H9 (cell line): ENCODE measurements at regions not wholly inside any gene's neighbourhood (a gene's known extent, or its start where the extent isn't known, plus 50 kb on each side); places are given as distances from the start of the nearest gene placed in this dataset.

Experiments used
- DNase-seq: peaks from one replicate; pipeline ENCODE4 v3.0.0-alpha.2; 2017
- H2AFZ ChIP-seq: one replicate; pipeline ENCODE4 v1.6.1; 2013; ENCODE audit warnings: mild to moderate bottlenecking, low read length, control low read depth, moderate library complexity
- H2AK5ac ChIP-seq: 2 replicates; pipeline ENCODE4 v1.6.1; 2013; ENCODE audit warnings: low read length, control low read depth, mixed read lengths; ENCODE audit not compliant: insufficient read length
- H2BK120ac ChIP-seq: one replicate; pipeline ENCODE4 v1.6.1; 2013; ENCODE audit warnings: low read depth, mild to moderate bottlenecking, low read length, control low read depth, inconsistent platforms; ENCODE audit not compliant: poor library complexity, severe bottlenecking
- H2BK12ac ChIP-seq: 2 replicates; pipeline ENCODE4 v1.6.1; 2013; ENCODE audit warnings: low read length, control low read depth, mixed read lengths, low read depth; ENCODE audit not compliant: insufficient read length
- H2BK15ac ChIP-seq: 2 replicates; pipeline ENCODE4 v1.6.1; 2013; ENCODE audit warnings: low read depth, low read length, control low read depth
- H2BK20ac ChIP-seq: one replicate; pipeline ENCODE4 v1.6.1; 2013; ENCODE audit warnings: low read depth, mild to moderate bottlenecking, low read length, control low read depth, inconsistent platforms; ENCODE audit not compliant: poor library complexity, severe bottlenecking
- H2BK5ac ChIP-seq: 2 replicates; pipeline ENCODE4 v1.6.1; 2013; ENCODE audit warnings: low read length, control low read depth, mixed read lengths; ENCODE audit not compliant: insufficient read length
- H3K14ac ChIP-seq: 2 replicates; pipeline ENCODE4 v1.6.1; 2013; ENCODE audit warnings: low read length, control low read depth; ENCODE audit not compliant: insufficient read depth
- H3K18ac ChIP-seq: 2 replicates; pipeline ENCODE4 v1.6.1; 2013; ENCODE audit warnings: low read depth, mild to moderate bottlenecking, mixed read lengths, low read length, control low read depth; ENCODE audit not compliant: insufficient read length
- H3K23ac ChIP-seq: 2 replicates; pipeline ENCODE4 v1.6.1; 2013; ENCODE audit warnings: low read length, control low read depth, mixed read lengths, low read depth; ENCODE audit not compliant: insufficient read length
- H3K23me2 ChIP-seq: 2 replicates; pipeline ENCODE4 v1.6.1; 2013; ENCODE audit warnings: low read depth, mild to moderate bottlenecking, mixed read lengths, low read length, control low read depth; ENCODE audit not compliant: insufficient read length, poor library complexity, severe bottlenecking
- H3K27ac ChIP-seq: 2 replicates; pipeline ENCODE4 v1.5.1; 2013; ENCODE audit warnings: low read length, control low read depth, mixed read lengths, low read depth; ENCODE audit not compliant: insufficient read length
- H3K27me3 ChIP-seq: 2 replicates; pipeline ENCODE4 v1.6.1; 2013; ENCODE audit warnings: low read length, control low read depth, inconsistent platforms; ENCODE audit not compliant: insufficient read depth
- H3K4ac ChIP-seq: 2 replicates; pipeline ENCODE4 v1.6.1; 2013; ENCODE audit warnings: low read depth, mild to moderate bottlenecking, control low read depth, inconsistent platforms, low read length, moderate library complexity
- H3K4me1 ChIP-seq: 2 replicates; pipeline ENCODE4 v1.6.1; 2013; ENCODE audit warnings: low read length, control low read depth, inconsistent platforms; ENCODE audit not compliant: insufficient read depth
- H3K4me2 ChIP-seq: 2 replicates; pipeline ENCODE4 v1.6.1; 2013; ENCODE audit warnings: low read length, control low read depth, mixed read lengths; ENCODE audit not compliant: insufficient read length, insufficient read depth
- H3K56ac ChIP-seq: 2 replicates; pipeline ENCODE4 v1.6.1; 2013; ENCODE audit warnings: low read depth, mild to moderate bottlenecking, mixed read lengths, low read length, control low read depth; ENCODE audit not compliant: insufficient read length
- H3K79me1 ChIP-seq: 2 replicates; pipeline ENCODE4 v1.6.1; 2013; ENCODE audit warnings: low read depth, mild to moderate bottlenecking, moderate library complexity, low read length, control low read depth, inconsistent platforms; ENCODE audit not compliant: insufficient read depth, poor library complexity, severe bottlenecking
- H3K79me2 ChIP-seq: 2 replicates; pipeline ENCODE4 v1.6.1; 2013; ENCODE audit warnings: low read length, control low read depth, inconsistent platforms; ENCODE audit not compliant: insufficient read depth
- H3K9ac ChIP-seq: 2 replicates; pipeline ENCODE4 v1.6.1; 2013; ENCODE audit warnings: low read length, control low read depth, mixed read lengths; ENCODE audit not compliant: insufficient read length; ENCODE audit errors: extremely low read depth
- H3K9me3 ChIP-seq: one replicate; pipeline ENCODE4 v1.6.1; 2013; ENCODE audit warnings: low read depth, low read length, inconsistent platforms; ENCODE audit not compliant: control insufficient read depth
- H3T11ph ChIP-seq: one replicate; pipeline ENCODE4 v1.6.1; 2013; ENCODE audit warnings: mild to moderate bottlenecking, low read length, control low read depth, inconsistent platforms
- H4K20me1 ChIP-seq: one replicate; pipeline ENCODE4 v1.6.1; 2013; ENCODE audit not compliant: control insufficient read depth, insufficient read length, insufficient read depth
- H4K5ac ChIP-seq: 2 replicates; pipeline ENCODE4 v1.6.1; 2013; ENCODE audit warnings: low read depth, mild to moderate bottlenecking, mixed read lengths, low read length, control low read depth; ENCODE audit not compliant: insufficient read length
- H4K8ac ChIP-seq: replicated peaks from 2 replicates; pipeline ENCODE4 v1.6.1; 2013; ENCODE audit warnings: low read length, control low read depth, mixed read lengths, low read depth; ENCODE audit not compliant: insufficient read length
- H4K91ac ChIP-seq: 2 replicates; pipeline ENCODE4 v1.6.1; 2013; ENCODE audit warnings: low read depth, mild to moderate bottlenecking, moderate library complexity, mixed read lengths, low read length, control low read depth; ENCODE audit not compliant: insufficient read length
- H3K27ac Mint-ChIP-seq, 3 experiments: 2 replicates in 2 of 3; 3 replicates in 1 of 3; pipeline ENCODE4 v1.8.0; 2020 to 2021; ENCODE audit warnings: mixed read lengths in 3 of 3, mild to moderate bottlenecking in 1 of 3, moderate library complexity in 1 of 3
- H3K27me3 Mint-ChIP-seq: 2 replicates; pipeline ENCODE4 v1.8.0; 2021; ENCODE audit warnings: low read depth, mild to moderate bottlenecking, moderate library complexity, mixed read lengths
- H3K36me3 Mint-ChIP-seq, 3 experiments: 2 replicates in 2 of 3; 3 replicates in 1 of 3; pipeline ENCODE4 v1.8.0; 2020 to 2021; ENCODE audit warnings: low read depth in 3 of 3, mixed read lengths in 3 of 3; ENCODE audit not compliant: insufficient read depth in 1 of 3
- H3K4me1 Mint-ChIP-seq, 2 experiments: 2 replicates each; pipeline ENCODE4 v1.8.0; 2020; ENCODE audit warnings: mixed read lengths in 2 of 2
- H3K4me3 Mint-ChIP-seq, 2 experiments: 2 replicates in 1 of 2; 3 replicates in 1 of 2; pipeline ENCODE4 v1.8.0; 2020 to 2021; ENCODE audit warnings: mild to moderate bottlenecking in 2 of 2, mixed read lengths in 2 of 2, moderate library complexity in 1 of 2
- H3K9me3 Mint-ChIP-seq, 2 experiments: 2 replicates in 1 of 2; 3 replicates in 1 of 2; pipeline ENCODE4 v1.8.0; 2020; ENCODE audit warnings: mild to moderate bottlenecking in 2 of 2, mixed read lengths in 2 of 2, moderate library complexity in 1 of 2
- CTCF ChIP-seq: fragments of 200-600 bp; sonication (generic); conservative IDR thresholded peaks from 3 replicates; pipeline ENCODE4 v1.8.0; 2021; ENCODE audit warnings: antibody characterized with exemption, mild to moderate bottlenecking

GRCh38 chr3:89635137-89635536 is 527.7 kb downstream of the EPHA3 start:
- Histone ChIP-seq H3K56ac (no peak overlapping the region), H4K91ac (no peak overlapping the region), H2BK12ac (no peak overlapping the region), H3K14ac (no peak overlapping the region), H2AK5ac (no peak overlapping the region), H3K79me1 (no peaks in the 10 kb centered on the region), H3K4ac (no peak overlapping the region), H2BK20ac (no peak overlapping the region), H3K27me3 (no peaks in the 10 kb centered on the region), H3T11ph (no peak overlapping the region), H3K4me1 (no peaks in the 10 kb centered on the region), H3K18ac (no peak overlapping the region), H3K79me2 (no peaks in the 10 kb centered on the region), H3K9ac (no peak overlapping the region), H2BK15ac (no peak overlapping the region), H3K27ac (no peak overlapping the region), H4K5ac (no peak overlapping the region), H2AFZ (no peak overlapping the region), H2BK5ac (no peak overlapping the region), H2BK120ac (no peak overlapping the region), H4K20me1 (no peaks in the 10 kb centered on the region), H3K9me3 (no peaks in the 10 kb centered on the region), H3K23ac (no peak overlapping the region), H3K23me2 (no peaks in the 10 kb centered on the region), H4K8ac (no peak overlapping the region), H3K4me2 (no peak overlapping the region)
- Mint-ChIP-seq H3K9me3 (no peaks in the 10 kb centered on the region; a peak in 1 of 5 replicates), H3K27ac (no peak overlapping the region), H3K4me1 (no peaks in the 10 kb centered on the region), H3K4me3 (no peak overlapping the region), H3K36me3 (no peaks in the 10 kb centered on the region; a peak in 1 of 7 replicates), H3K27me3 (no peaks in the 10 kb centered on the region)
- DNase-seq, result no peak
- no peak for TF ChIP-seq CTCF
